Psoas muscle (tissue), 7 donors: ENCODE measurements at regions not wholly inside any gene's neighbourhood (a gene's known extent, or its start where the extent isn't known, plus 50 kb on each side); places are given as distances from the start of the nearest gene placed in this dataset.

ENCODE experiments used
- ATAC-seq, 4 donors: fragments of 200-7000 bp; cut with Tn5 transposase; one replicate each; pipeline ENCODE4 v1.9.1; 2020; ENCODE audit warnings: moderate library complexity in 3 of 4, mild to moderate bottlenecking in 2 of 4
- DNase-seq, 2 donors: peaks; one replicate each; pipeline ENCODE4 v3.0.0-alpha.2; 2020
- H3K27ac ChIP-seq: fragments of 200-600 bp; one replicate; pipeline ENCODE4 v1.8.0; 2022
- H3K27me3 ChIP-seq, 3 donors: fragments of 200-600 bp in 1 of 3; one replicate each; pipeline versions ENCODE4 v1.6.1 to v1.8.0; 2013 to 2022; ENCODE audit warnings: low read length in 2 of 3, mild to moderate bottlenecking in 2 of 3, moderate library complexity in 1 of 3; ENCODE audit not compliant: insufficient read depth in 3 of 3
- H3K36me3 ChIP-seq, 2 donors: fragments of 200-600 bp in 1 of 2; one replicate each; pipeline versions ENCODE4 v1.6.1 to v1.8.0; 2013 to 2022; ENCODE audit warnings: low read depth in 1 of 2, mild to moderate bottlenecking in 1 of 2, moderate library complexity in 1 of 2; ENCODE audit not compliant: insufficient read depth in 1 of 2
- H3K4me1 ChIP-seq: fragments of 200-600 bp; one replicate; pipeline ENCODE4 v1.8.0; 2022
- H3K4me3 ChIP-seq: fragments of 200-600 bp; one replicate; pipeline ENCODE4 v1.8.0; 2022; ENCODE audit warnings: mild to moderate bottlenecking
- H3K9me3 ChIP-seq: fragments of 200-600 bp; one replicate; pipeline ENCODE4 v1.8.0; 2022
- WGBS, 3 donors: extraction: QIAGEN DNeasy Blood & Tissue Kit; methylation state at CpG; one replicate each; pipeline versions ENCODE4 v1.1.6 to v1.1.7; 2013; 5-methylcytosine and 5-hydroxymethylcytosine counted together
- intact Hi-C, 2 donors: fragments of 100-400 bp; cut with DNase I; formaldehyde crosslinking; loops; one replicate each; pipeline versions ENCODE4 v1.11.0 to v1.14.2; 2022
- TF ChIP-seq, protein P1 (sequence below): fragments of 200-600 bp; IDR thresholded peaks from one replicate; pipeline ENCODE4 v1.8.0; 2022; ENCODE audit warnings: antibody characterized with exemption
- donor health status: healthy with polysubstance abuse.
- donor health status: DM: no; HTN: no; CAD: no; lungs with moderate emphysema.
- donor health status: Bipolar disorder and iron deficiency.
- donor health status: healthy.
- donor health status: DM: yes; HTN: yes; CAD: no.
- donor health status: DM: no; HTN: no; CAD: no.
- donor health status: DM: yes; HTN: yes; CAD: no.

GRCh38 chr12:113744802-113745395 lies 221.2 kb downstream of the RBM19 start:
- intact Hi-C loops = no loop called here
- H3K4me1 ChIP-seq = no peaks in the 10 kb centered on the region
- no peak for ATAC-seq

DNA sequence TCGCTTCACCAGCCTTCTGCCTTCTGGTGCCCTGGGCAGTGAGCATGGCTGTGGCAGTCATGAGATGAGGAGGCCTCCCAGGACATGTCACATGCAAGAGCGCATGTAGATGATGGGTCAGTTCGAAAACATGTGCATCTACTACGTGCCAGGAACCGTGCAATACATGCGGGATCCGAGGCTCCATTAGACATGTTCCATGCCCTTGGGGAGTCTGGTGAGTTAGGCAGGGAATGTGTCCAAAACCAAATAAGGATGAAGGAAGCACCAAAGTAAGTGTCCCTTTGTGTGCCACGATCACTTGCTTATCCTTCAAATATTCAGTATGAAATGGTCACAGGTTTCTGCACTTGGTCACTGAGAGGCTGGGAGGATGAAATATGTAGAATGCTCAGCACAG lies 223.3 kb downstream of the RBM19 start:
- Histone ChIP-seq H3K4me1 (no peaks in the 10 kb centered on the region), H3K4me3 (no peak overlapping the region), H3K36me3 (no peaks in the 10 kb centered on the region), H3K27me3 (peaks cover 0 to 12% (median 0%) of the 10 kb centered on the region in 3 donors), H3K9me3 (no peaks in the 10 kb centered on the region), H3K27ac (no peak overlapping the region)
- DNase-seq (no peak), ATAC-seq (no peak)
- WGBS, 3 donors = 77 to 82% (median 81%) methylated on average over 8 of the region's 8 CpGs
- intact Hi-C loops = no loop called here
- TF ChIP-seq, protein P1, sequence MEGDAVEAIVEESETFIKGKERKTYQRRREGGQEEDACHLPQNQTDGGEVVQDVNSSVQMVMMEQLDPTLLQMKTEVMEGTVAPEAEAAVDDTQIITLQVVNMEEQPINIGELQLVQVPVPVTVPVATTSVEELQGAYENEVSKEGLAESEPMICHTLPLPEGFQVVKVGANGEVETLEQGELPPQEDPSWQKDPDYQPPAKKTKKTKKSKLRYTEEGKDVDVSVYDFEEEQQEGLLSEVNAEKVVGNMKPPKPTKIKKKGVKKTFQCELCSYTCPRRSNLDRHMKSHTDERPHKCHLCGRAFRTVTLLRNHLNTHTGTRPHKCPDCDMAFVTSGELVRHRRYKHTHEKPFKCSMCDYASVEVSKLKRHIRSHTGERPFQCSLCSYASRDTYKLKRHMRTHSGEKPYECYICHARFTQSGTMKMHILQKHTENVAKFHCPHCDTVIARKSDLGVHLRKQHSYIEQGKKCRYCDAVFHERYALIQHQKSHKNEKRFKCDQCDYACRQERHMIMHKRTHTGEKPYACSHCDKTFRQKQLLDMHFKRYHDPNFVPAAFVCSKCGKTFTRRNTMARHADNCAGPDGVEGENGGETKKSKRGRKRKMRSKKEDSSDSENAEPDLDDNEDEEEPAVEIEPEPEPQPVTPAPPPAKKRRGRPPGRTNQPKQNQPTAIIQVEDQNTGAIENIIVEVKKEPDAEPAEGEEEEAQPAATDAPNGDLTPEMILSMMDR = no peak

More at GRCh38 chr12:113744802-113745395, 221.2 kb downstream of the RBM19 start:
- H3K9me3 ChIP-seq = no peaks in the 10 kb centered on the region
- H3K36me3 ChIP-seq = no peaks in the 10 kb centered on the region
- peaks cover 0 to 18% (median 0%) of the 10 kb centered on the region in 3 donors for H3K27me3 ChIP-seq
- no peak overlapping the region for H3K27ac ChIP-seq
- DNase-seq = no peak
- TF ChIP-seq, protein P1 = no peak
- WGBS, 3 donors = 62 to 70% (median 69%) methylated on average over 8 of the region's 8 CpGs
- H3K4me3 ChIP-seq = no peak overlapping the region

- Histone ChIP-seq H3K4me3 (no peak overlapping the region), H3K4me1 (no peaks in the 10 kb centered on the region), H3K9me3 (no peaks in the 10 kb centered on the region), H3K36me3 (no peaks in the 10 kb centered on the region), H3K27ac (no peak overlapping the region), H3K27me3 (peaks cover 0 to 12% (median 0%) of the 10 kb centered on the region in 3 donors)
- intact Hi-C loops = no loop called here
- 50 to 63% (median 52%) methylated on average over 1 of the region's 1 CpG for WGBS, 3 donors
- ATAC-seq (no peak), DNase-seq (no peak)
- TF ChIP-seq, protein P1 = no peak
Measured at GRCh38 chr12:113740699-113741098, 225.4 kb downstream of the RBM19 start.

DNA sequence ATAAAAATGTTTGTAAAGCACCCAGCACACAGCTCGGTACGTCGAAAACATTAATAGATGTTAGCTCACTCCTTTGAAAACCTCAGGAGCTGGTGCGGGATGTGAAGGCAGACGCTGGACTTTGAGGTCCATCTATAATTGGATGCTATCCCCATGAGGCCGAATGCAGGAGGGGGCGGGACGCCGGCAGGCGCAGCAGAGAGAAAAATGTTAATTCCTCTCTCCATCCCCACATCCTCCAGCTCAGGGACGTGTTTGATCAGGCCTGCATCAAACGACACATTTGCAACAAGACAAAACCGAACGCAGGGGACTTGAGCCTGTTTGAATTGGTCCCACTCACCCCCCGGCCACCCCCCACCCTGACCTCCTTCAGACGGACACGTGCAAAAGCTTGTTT lies 231.0 kb downstream of the RBM19 start:
- no peak for ATAC-seq
- intact Hi-C loops = no loop called here
- TF ChIP-seq, protein P1 = no peak
- WGBS, 3 donors = 11 to 14% (median 13%) methylated on average over 17 of the region's 17 CpGs
- H3K36me3 ChIP-seq = no peaks in the 10 kb centered on the region
- H3K27me3 ChIP-seq = peaks cover 0 to 19% (median 2%) of the 10 kb centered on the region in 3 donors
- H3K4me1 ChIP-seq = no peaks in the 10 kb centered on the region
- no peak overlapping the region for H3K27ac ChIP-seq
- no peak for DNase-seq
- H3K4me3 ChIP-seq = no peak overlapping the region
- no peaks in the 10 kb centered on the region for H3K9me3 ChIP-seq

GRCh38 chr12:113734503-113734902 lies 231.6 kb downstream of the RBM19 start:
- Histone ChIP-seq H3K4me3 (no peak overlapping the region), H3K36me3 (no peaks in the 10 kb centered on the region), H3K27ac (no peak overlapping the region), H3K9me3 (no peaks in the 10 kb centered on the region), H3K27me3 (peaks cover 0 to 19% (median 2%) of the 10 kb centered on the region in 3 donors), H3K4me1 (no peaks in the 10 kb centered on the region)
- DNase-seq = no peak
- no peak for ATAC-seq
- 70 to 80% (median 75%) methylated on average over 3 of the region's 3 CpGs for WGBS, 3 donors
- TF ChIP-seq, protein P1 = no peak
- intact Hi-C loops = no loop called here
